IMR-90 (cell line): ENCODE measurements at regions not wholly inside any gene's neighbourhood (a gene's known extent, or its start where the extent isn't known, plus 50 kb on each side); places are given as distances from the start of the nearest gene placed in this dataset.

Experiments
- ATAC-seq: fragments of 200-7000 bp; cut with Tn5 transposase; 2 replicates; pipeline ENCODE4 v1.9.1; 2020; ENCODE audit warnings: low read depth, mild to moderate bottlenecking, moderate library complexity
- BruUV-seq: library from RNA; stranded (reverse); fragments of 400-500 nt; replicated peaks from 2 replicates; lab custom pipeline; 2021; lab: Mats Ljungman, UMichigan
- CTCF ChIA-PET: fragments of 300-600 bp; formaldehyde crosslinking; extraction: SDS; loops from one replicate; lab custom pipeline; 2021; ENCODE audit warnings: antibody characterized with exemption; lab: Yijun Ruan, JAX
- POLR2A ChIA-PET: fragments of 300-600 bp; sonication (Branson Sonifier 250); formaldehyde crosslinking; loops from one replicate; lab custom pipeline; 2022; ENCODE audit warnings: antibody characterized with exemption; ENCODE audit not compliant: unreplicated experiment; lab: Charles Lee
- DNase-seq: peaks from one replicate; pipeline ENCODE4 v3.0.0; 2013
- H2AFZ ChIP-seq: replicated peaks from 2 replicates; pipeline ENCODE3; 2013; ENCODE audit warnings: low read length, mild to moderate bottlenecking; ENCODE audit not compliant: poor library complexity
- H2AK5ac ChIP-seq: 2 replicates; pipeline ENCODE4 v1.6.1; 2013; ENCODE audit warnings: low read depth, low read length, inconsistent platforms
- H2AK9ac ChIP-seq: replicated peaks from 2 replicates; pipeline ENCODE3; 2013; ENCODE audit warnings: mild to moderate bottlenecking, low read depth, low read length, moderate library complexity; ENCODE audit not compliant: poor library complexity
- H2BK120ac ChIP-seq: 2 replicates; pipeline ENCODE4 v1.6.1; 2013; ENCODE audit warnings: low read depth, low read length, inconsistent platforms
- H2BK15ac ChIP-seq: 3 replicates; pipeline ENCODE4 v1.6.1; 2013; ENCODE audit warnings: low read depth, low read length, inconsistent platforms
- H2BK20ac ChIP-seq: 2 replicates; pipeline ENCODE4 v1.6.1; 2013; ENCODE audit warnings: low read depth, mild to moderate bottlenecking, inconsistent platforms, low read length, moderate library complexity
- H2BK5ac ChIP-seq: 2 replicates; pipeline ENCODE4 v1.6.1; 2013; ENCODE audit warnings: mild to moderate bottlenecking, low read depth, low read length, inconsistent platforms; ENCODE audit not compliant: poor library complexity, severe bottlenecking
- H3K14ac ChIP-seq: replicated peaks from 2 replicates; pipeline ENCODE4 v1.6.1; 2013; ENCODE audit warnings: low read depth, low read length, inconsistent platforms
- H3K18ac ChIP-seq: 2 replicates; pipeline ENCODE4 v1.6.1; 2013; ENCODE audit warnings: low read depth, low read length, control low read depth
- H3K23ac ChIP-seq: 2 replicates; pipeline ENCODE4 v1.6.1; 2013; ENCODE audit warnings: low read depth, low read length, inconsistent platforms
- H3K27ac ChIP-seq: 2 replicates; pipeline ENCODE4 v1.5.1; 2013; ENCODE audit warnings: mild to moderate bottlenecking, control low read depth, low read length; ENCODE audit not compliant: insufficient read depth
- H3K27me3 ChIP-seq: 2 replicates; pipeline ENCODE4 v1.6.1; 2013; ENCODE audit warnings: low read length; ENCODE audit not compliant: control insufficient read depth, insufficient read depth
- H3K36me3 ChIP-seq: 2 replicates; pipeline ENCODE4 v1.6.1; 2013; ENCODE audit warnings: low read length, mixed read lengths; ENCODE audit not compliant: control insufficient read depth, insufficient read depth
- H3K4ac ChIP-seq: 2 replicates; pipeline ENCODE4 v1.6.1; 2013; ENCODE audit warnings: low read depth, low read length, inconsistent platforms
- H3K4me1 ChIP-seq: 2 replicates; pipeline ENCODE4 v1.6.1; 2013; ENCODE audit warnings: low read length, mixed read lengths; ENCODE audit not compliant: control insufficient read depth, insufficient read depth
- H3K4me2 ChIP-seq: 2 replicates; pipeline ENCODE4 v1.6.1; 2013; ENCODE audit warnings: low read depth, mild to moderate bottlenecking, control low read depth, low read length, moderate library complexity
- H3K4me3 ChIP-seq: 2 replicates; pipeline ENCODE4 v1.5.1; 2013; ENCODE audit warnings: low read depth, mild to moderate bottlenecking, control low read depth, low read length, moderate library complexity; ENCODE audit not compliant: insufficient read depth
- H3K56ac ChIP-seq: 2 replicates; pipeline ENCODE4 v1.6.1; 2013; ENCODE audit warnings: low read length, inconsistent platforms; ENCODE audit not compliant: insufficient read depth; ENCODE audit errors: extremely low read depth
- H3K79me1 ChIP-seq, 2 experiments: 2 replicates each; pipeline ENCODE4 v1.6.1; 2013; ENCODE audit warnings: low read length in 2 of 2, inconsistent platforms in 1 of 2, low read depth in 1 of 2
- H3K9ac ChIP-seq: 2 replicates; pipeline ENCODE4 v1.6.1; 2013; ENCODE audit warnings: low read depth, low read length, control low read depth
- H3K9me1 ChIP-seq: 2 replicates; pipeline ENCODE4 v1.6.1; 2013; ENCODE audit warnings: low read length, inconsistent platforms; ENCODE audit not compliant: insufficient read depth
- H3K9me3 ChIP-seq: 2 replicates; pipeline ENCODE4 v1.6.1; 2013; ENCODE audit warnings: low read length; ENCODE audit not compliant: control insufficient read depth, insufficient read depth
- H4K20me1 ChIP-seq: 2 replicates; pipeline ENCODE4 v1.6.1; 2013; ENCODE audit warnings: low read length, inconsistent platforms; ENCODE audit not compliant: insufficient read depth
- H4K5ac ChIP-seq: 2 replicates; pipeline ENCODE4 v1.6.1; 2013; ENCODE audit warnings: mild to moderate bottlenecking, low read depth, low read length, control low read depth
- H4K8ac ChIP-seq, 2 experiments: 2 replicates each; pipeline ENCODE4 v1.6.1; 2013; ENCODE audit warnings: low read depth in 2 of 2, low read length in 2 of 2, control low read depth in 1 of 2, inconsistent platforms in 1 of 2
- H4K91ac ChIP-seq: 2 replicates; pipeline ENCODE4 v1.6.1; 2013; ENCODE audit warnings: low read depth, low read length, inconsistent platforms; ENCODE audit not compliant: insufficient read depth
- BHLHE40 ChIP-seq: fragments of 150-350 bp; IDR thresholded peaks from 2 replicates; pipeline ENCODE4 v1.6.1; 2016; ENCODE audit warnings: mild to moderate bottlenecking, low read depth, low read length
- CHD1 ChIP-seq: IDR thresholded peaks from 2 replicates; pipeline ENCODE4 v1.6.1; 2012; ENCODE audit warnings: low read depth, low read length, improper control_type of control experiment
- FOS ChIP-seq: fragments of 150-350 bp; IDR thresholded peaks from 2 replicates; pipeline ENCODE4 v1.6.1; 2016; ENCODE audit warnings: low read depth, low read length
- MAZ ChIP-seq: IDR thresholded peaks from 2 replicates; pipeline ENCODE4 v1.6.1; 2012; ENCODE audit warnings: low read depth, mild to moderate bottlenecking, low read length, improper control_type of control experiment, moderate library complexity, borderline replicate concordance
- MXI1 ChIP-seq: IDR thresholded peaks from 2 replicates; pipeline ENCODE4 v1.6.1; 2012; ENCODE audit warnings: low read depth, mild to moderate bottlenecking, low read length, moderate library complexity, borderline replicate concordance
- NFE2L2 ChIP-seq: fragments of 150-350 bp; IDR thresholded peaks from 2 replicates; pipeline ENCODE4 v1.6.1; 2016; ENCODE audit warnings: low read depth, mild to moderate bottlenecking, low read length
- POLR2A ChIP-seq: IDR thresholded peaks from 2 replicates; pipeline ENCODE4 v1.6.1; 2012; ENCODE audit warnings: mild to moderate bottlenecking, low read depth, low read length
- RCOR1 ChIP-seq: IDR thresholded peaks from 2 replicates; pipeline ENCODE4 v1.6.1; 2012; ENCODE audit warnings: mild to moderate bottlenecking, low read length, improper control_type of control experiment; ENCODE audit not compliant: insufficient replicate concordance
- RFX5 ChIP-seq: IDR thresholded peaks from 2 replicates; pipeline ENCODE4 v1.8.0; 2012; ENCODE audit warnings: low read depth, mild to moderate bottlenecking, low read length, moderate library complexity
- SMC3 ChIP-seq: fragments of 150-350 bp; IDR thresholded peaks from 2 replicates; pipeline ENCODE4 v1.6.1; 2016; ENCODE audit warnings: low read depth, mild to moderate bottlenecking, antibody characterized with exemption, low read length, moderate library complexity
- WGBS, 2 experiments: methylation state at CpG; one replicate each; pipeline versions ENCODE4 v1.1.5 to v1.1.7; 2013; ENCODE audit warnings: missing lambda C conversion rate in 2 of 2; ENCODE audit not compliant: insufficient read length in 1 of 2; ENCODE audit errors: extremely low coverage in 2 of 2; 5-methylcytosine and 5-hydroxymethylcytosine counted together
- dilution Hi-C: fragments of 300-500 bp; cut with HindIII; formaldehyde crosslinking; loops from one replicate; pipeline ENCODE4 v1.14.3; 2018; ENCODE audit warnings: low sequenced_read_pairs; ENCODE audit not compliant: unreplicated experiment
- in situ Hi-C: fragments of 300-500 bp; cut with MboI; formaldehyde crosslinking; loops from 3 replicates; pipeline ENCODE4 v1.14.3; 2019; ENCODE audit warnings: low sequenced_read_pairs, inconsistent platforms, mixed read lengths
- intact Hi-C: fragments of 100-400 bp; cut with micrococcal nuclease; formaldehyde crosslinking; loops from 2 replicates; pipeline ENCODE4 v1.10.0; 2022
- TF ChIP-seq, protein P1 (sequence below): conservative IDR thresholded peaks from 2 replicates; pipeline ENCODE4 v1.5.1; 2012; ENCODE audit warnings: mild to moderate bottlenecking, low read depth, low read length, improper control_type of control experiment
- TF ChIP-seq, protein P2 (sequence below): fragments of 150-350 bp; IDR thresholded peaks from 2 replicates; pipeline ENCODE4 v1.6.1; 2016; ENCODE audit warnings: low read depth, mild to moderate bottlenecking, low read length, moderate library complexity, borderline replicate concordance
- TF ChIP-seq, protein P3 (sequence below): fragments of 150-350 bp; IDR thresholded peaks from 2 replicates; pipeline ENCODE4 v1.6.1; 2017; ENCODE audit warnings: mild to moderate bottlenecking, antibody characterized with exemption, low read length, low read depth

DNA sequence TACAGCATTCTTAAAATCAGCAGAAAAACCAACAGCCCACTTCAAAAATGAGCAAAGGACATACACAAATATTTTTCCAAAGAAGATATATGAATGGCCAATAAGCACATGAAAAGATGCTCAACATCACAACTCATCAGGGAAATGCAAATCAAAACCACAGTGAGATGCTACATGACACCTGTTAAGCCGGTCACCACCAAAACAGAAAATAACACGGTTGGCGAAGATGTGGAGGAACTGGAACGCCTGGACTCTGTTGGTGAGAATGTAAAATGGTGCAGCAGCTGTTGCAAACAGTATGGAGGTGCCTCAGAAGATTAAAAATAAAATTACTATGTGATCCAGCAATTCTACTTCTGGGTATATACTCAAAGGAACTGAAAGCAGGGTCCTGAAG is 184.8 kb downstream of the INHBB start:
- Histone ChIP-seq H2AK9ac (no peak overlapping the region), H4K91ac (no peak overlapping the region), H2BK20ac (no peak overlapping the region), H3K4ac (no peak overlapping the region), H3K4me1 (no peaks in the 10 kb centered on the region), H3K23ac (no peak overlapping the region), H2AFZ (no peak overlapping the region), H3K56ac (no peak overlapping the region), H3K4me3 (no peak overlapping the region), H2BK120ac (no peak overlapping the region), H3K9me3 (peaks cover 2% of the 10 kb centered on the region), H3K4me2 (no peak overlapping the region), H3K27me3 (peaks cover 63% of the 10 kb centered on the region), H3K36me3 (no peaks in the 10 kb centered on the region), H2AK5ac (no peak overlapping the region), H2BK5ac (no peak overlapping the region), H4K20me1 (no peaks in the 10 kb centered on the region), H4K5ac (no peak overlapping the region), H4K8ac (no peak overlapping the region), H3K9me1 (no peaks in the 10 kb centered on the region), H3K18ac (no peak overlapping the region), H3K14ac (no peak overlapping the region), H2BK15ac (no peak overlapping the region), H3K27ac (no peak overlapping the region), H3K9ac (no peak overlapping the region), H3K79me1 (no peaks in the 10 kb centered on the region)
- BruUV-seq = no TSS peak
- ChIA-PET POLR2A (no interaction called here), CTCF (interaction anchor here (0.7 kb wide), 1 partner anchor 10 kb away, joined by 3 read pairs; no protein-coding TSS in a partner anchor)
- no peak for TF ChIP-seq NFE2L2
- no peak for TF ChIP-seq RCOR1
- no peak for TF ChIP-seq SMC3
- TF ChIP-seq, protein P1, sequence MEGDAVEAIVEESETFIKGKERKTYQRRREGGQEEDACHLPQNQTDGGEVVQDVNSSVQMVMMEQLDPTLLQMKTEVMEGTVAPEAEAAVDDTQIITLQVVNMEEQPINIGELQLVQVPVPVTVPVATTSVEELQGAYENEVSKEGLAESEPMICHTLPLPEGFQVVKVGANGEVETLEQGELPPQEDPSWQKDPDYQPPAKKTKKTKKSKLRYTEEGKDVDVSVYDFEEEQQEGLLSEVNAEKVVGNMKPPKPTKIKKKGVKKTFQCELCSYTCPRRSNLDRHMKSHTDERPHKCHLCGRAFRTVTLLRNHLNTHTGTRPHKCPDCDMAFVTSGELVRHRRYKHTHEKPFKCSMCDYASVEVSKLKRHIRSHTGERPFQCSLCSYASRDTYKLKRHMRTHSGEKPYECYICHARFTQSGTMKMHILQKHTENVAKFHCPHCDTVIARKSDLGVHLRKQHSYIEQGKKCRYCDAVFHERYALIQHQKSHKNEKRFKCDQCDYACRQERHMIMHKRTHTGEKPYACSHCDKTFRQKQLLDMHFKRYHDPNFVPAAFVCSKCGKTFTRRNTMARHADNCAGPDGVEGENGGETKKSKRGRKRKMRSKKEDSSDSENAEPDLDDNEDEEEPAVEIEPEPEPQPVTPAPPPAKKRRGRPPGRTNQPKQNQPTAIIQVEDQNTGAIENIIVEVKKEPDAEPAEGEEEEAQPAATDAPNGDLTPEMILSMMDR = no peak
- no peak for TF ChIP-seq RFX5
- TF ChIP-seq, protein P2, sequence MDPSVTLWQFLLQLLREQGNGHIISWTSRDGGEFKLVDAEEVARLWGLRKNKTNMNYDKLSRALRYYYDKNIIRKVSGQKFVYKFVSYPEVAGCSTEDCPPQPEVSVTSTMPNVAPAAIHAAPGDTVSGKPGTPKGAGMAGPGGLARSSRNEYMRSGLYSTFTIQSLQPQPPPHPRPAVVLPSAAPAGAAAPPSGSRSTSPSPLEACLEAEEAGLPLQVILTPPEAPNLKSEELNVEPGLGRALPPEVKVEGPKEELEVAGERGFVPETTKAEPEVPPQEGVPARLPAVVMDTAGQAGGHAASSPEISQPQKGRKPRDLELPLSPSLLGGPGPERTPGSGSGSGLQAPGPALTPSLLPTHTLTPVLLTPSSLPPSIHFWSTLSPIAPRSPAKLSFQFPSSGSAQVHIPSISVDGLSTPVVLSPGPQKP = no peak
- TF ChIP-seq CHD1 = no peak
- no peak for TF ChIP-seq MAZ
- TF ChIP-seq POLR2A = no peak
- TF ChIP-seq BHLHE40 = no peak
- TF ChIP-seq MXI1 = no peak
- TF ChIP-seq, protein P3, sequence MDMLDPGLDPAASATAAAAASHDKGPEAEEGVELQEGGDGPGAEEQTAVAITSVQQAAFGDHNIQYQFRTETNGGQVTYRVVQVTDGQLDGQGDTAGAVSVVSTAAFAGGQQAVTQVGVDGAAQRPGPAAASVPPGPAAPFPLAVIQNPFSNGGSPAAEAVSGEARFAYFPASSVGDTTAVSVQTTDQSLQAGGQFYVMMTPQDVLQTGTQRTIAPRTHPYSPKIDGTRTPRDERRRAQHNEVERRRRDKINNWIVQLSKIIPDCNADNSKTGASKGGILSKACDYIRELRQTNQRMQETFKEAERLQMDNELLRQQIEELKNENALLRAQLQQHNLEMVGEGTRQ = no peak
- no peak for TF ChIP-seq FOS
- intact Hi-C loops (no loop called here), dilution Hi-C loops (no loop called here), in situ Hi-C loops (no loop called here)
- DNase-seq (no peak), ATAC-seq (no peak)
- no CpG with 5 or more reads among the region's 4 CpGs for WGBS, 2 experiments
